Activated effector memory CD4-positive, alpha-beta T cell treated with Interleukin-2 at 50 U/mL for 16 hours (primary cell): ENCODE measurements at regions not wholly inside any gene's neighbourhood (a gene's known extent, or its start where the extent isn't known, plus 50 kb on each side); places are given as distances from the start of the nearest gene placed in this dataset.
"Not testable (repeated sequence)": the region's sequence is repeated elsewhere in the genome, so short reads cannot be mapped to it uniquely, and the experiment has no call there.

Experiments used
- DNase-seq: peaks from one replicate; pipeline ENCODE4 v3.0.0-alpha.2; 2020

GRCh38 chr1:146710838-146711521, 227.1 kb upstream of the NBPF12 start:
- not testable (repeated sequence) for DNase-seq

GRCh38 chr1:146709302-146709701, 228.8 kb upstream of the NBPF12 start:
- DNase-seq, result not testable (repeated sequence)

- DNase-seq, result not testable (repeated sequence)
Observed at GRCh38 chr1:146704162-146704724, 233.9 kb upstream of the NBPF12 start.

- DNase-seq, result not testable (repeated sequence)
Observed at GRCh38 chr1:146701320-146701719, 236.8 kb upstream of the NBPF12 start.

- not testable (repeated sequence) for DNase-seq
Observed at GRCh38 chr1:146695388-146695787, 242.7 kb upstream of the NBPF12 start.

GRCh38 chr1:146691798-146692197, 246.3 kb upstream of the NBPF12 start:
- not testable (repeated sequence) for DNase-seq

GRCh38 chr1:146688893-146689292, 249.2 kb upstream of the NBPF12 start:
- DNase-seq, result not testable (repeated sequence)

GRCh38 chr1:146686777-146687366, 251.3 kb upstream of the NBPF12 start:
- not testable (repeated sequence) for DNase-seq

- not testable (repeated sequence) for DNase-seq
Observed at GRCh38 chr1:146683126-146683429, 255.0 kb upstream of the NBPF12 start.

GRCh38 chr1:146682227-146683125, 255.6 kb upstream of the NBPF12 start:
- not testable (repeated sequence) for DNase-seq

- DNase-seq, result not testable (repeated sequence)
Observed at GRCh38 chr1:146673729-146674299, 264.3 kb upstream of the NBPF12 start.

GRCh38 chr1:146672608-146673007, 265.5 kb upstream of the NBPF12 start:
- not testable (repeated sequence) for DNase-seq

- not testable (repeated sequence) for DNase-seq
Observed at GRCh38 chr1:146671588-146671987, 266.5 kb upstream of the NBPF12 start.

GRCh38 chr1:146670832-146671566, 267.1 kb upstream of the NBPF12 start:
- not testable (repeated sequence) for DNase-seq

- DNase-seq, result not testable (repeated sequence)
Observed at GRCh38 chr1:146666275-146666674, 271.8 kb upstream of the NBPF12 start.

GRCh38 chr1:146660242-146660641, 277.9 kb upstream of the NBPF12 start:
- DNase-seq, result not testable (repeated sequence)

- not testable (repeated sequence) for DNase-seq
Observed at GRCh38 chr1:146656356-146657060, 281.6 kb upstream of the NBPF12 start.

GRCh38 chr1:146654763-146655162, 283.4 kb upstream of the NBPF12 start:
- not testable (repeated sequence) for DNase-seq

- not testable (repeated sequence) for DNase-seq
Observed at GRCh38 chr1:146645978-146646604, 292.0 kb upstream of the NBPF12 start.

- not testable (repeated sequence) for DNase-seq
Observed at GRCh38 chr1:146641534-146641933, 296.6 kb upstream of the NBPF12 start.

- not testable (repeated sequence) for DNase-seq
Observed at GRCh38 chr1:146640671-146641070, 297.5 kb upstream of the NBPF12 start.
